ENCODE measurements at regions not wholly inside any gene's neighbourhood (a gene's known extent, or its start where the extent isn't known, plus 50 kb on each side); places are given as distances from the start of the nearest gene placed in this dataset.
"Not testable (repeated sequence)": the region's sequence is repeated elsewhere in the genome, so short reads cannot be mapped to it uniquely, and the experiment has no call there.

- no peak for DNase-seq (ENCODE audit: extremely low read depth, low read depth)
Measured at GRCh38 chr6:112910256-112910655, 563.1 kb downstream of the RFPL4B start.

- DNase-seq (ENCODE audit: extremely low read depth, low read depth): no peak
Measured at GRCh38 chr6:112911959-112912358, 564.8 kb downstream of the RFPL4B start.

GRCh38 chr6:112912416-112913101, 565.4 kb downstream of the RFPL4B start:
- no peak for DNase-seq (ENCODE audit: extremely low read depth, low read depth)

GRCh38 chr6:112919744-112920143, 572.6 kb downstream of the RFPL4B start:
- not testable (repeated sequence) for DNase-seq (ENCODE audit: extremely low read depth, low read depth)

GRCh38 chr6:112920994-112921393, 573.9 kb downstream of the RFPL4B start:
- DNase-seq (ENCODE audit: extremely low read depth, low read depth): no peak

- DNase-seq (ENCODE audit: extremely low read depth, low read depth): no peak
Measured at GRCh38 chr6:112923940-112924587, 576.9 kb downstream of the RFPL4B start.

GRCh38 chr6:112925702-112926101, 578.6 kb downstream of the RFPL4B start:
- no peak for DNase-seq (ENCODE audit: extremely low read depth, low read depth)

- DNase-seq (ENCODE audit: extremely low read depth, low read depth): no peak
Measured at GRCh38 chr6:112927641-112928320, 580.7 kb downstream of the RFPL4B start.

- no peak for DNase-seq (ENCODE audit: extremely low read depth, low read depth)
Measured at GRCh38 chr6:112929641-112930040, 582.5 kb downstream of the RFPL4B start.

GRCh38 chr6:112931832-112932231, 584.7 kb downstream of the RFPL4B start:
- DNase-seq (ENCODE audit: extremely low read depth, low read depth): no peak

- DNase-seq (ENCODE audit: extremely low read depth, low read depth): no peak
Measured at GRCh38 chr6:112933947-112934346, 586.8 kb downstream of the RFPL4B start.

GRCh38 chr6:112934433-112935327, 587.5 kb downstream of the RFPL4B start:
- no peak for DNase-seq (ENCODE audit: extremely low read depth, low read depth)

- DNase-seq (ENCODE audit: extremely low read depth, low read depth): no peak
Measured at GRCh38 chr6:112935402-112936078, 588.4 kb downstream of the RFPL4B start.

- DNase-seq (ENCODE audit: extremely low read depth, low read depth): no peak
Measured at GRCh38 chr6:112936079-112936472, 588.9 kb downstream of the RFPL4B start.

GRCh38 chr6:112936504-112936903, 589.4 kb downstream of the RFPL4B start:
- DNase-seq (ENCODE audit: extremely low read depth, low read depth): no peak

- not testable (repeated sequence) for DNase-seq (ENCODE audit: extremely low read depth, low read depth)
Measured at GRCh38 chr6:112937690-112938089, 590.6 kb downstream of the RFPL4B start.

- DNase-seq (ENCODE audit: extremely low read depth, low read depth): no peak
Measured at GRCh38 chr6:112938650-112939049, 591.5 kb downstream of the RFPL4B start.

- no peak for DNase-seq (ENCODE audit: extremely low read depth, low read depth)
Measured at GRCh38 chr6:112939563-112939962, 592.4 kb downstream of the RFPL4B start.

- DNase-seq (ENCODE audit: extremely low read depth, low read depth): no peak
Measured at GRCh38 chr6:112941613-112942012, 594.5 kb downstream of the RFPL4B start.

- DNase-seq (ENCODE audit: extremely low read depth, low read depth): no peak
Measured at GRCh38 chr6:112946051-112946450, 598.9 kb downstream of the RFPL4B start.

Measured in NCI-H460 (cell line).